HCT116 (cell line): ENCODE measurements at regions not wholly inside any gene's neighbourhood (a gene's known extent, or its start where the extent isn't known, plus 50 kb on each side); places are given as distances from the start of the nearest gene placed in this dataset.

Experiments used
- CEBPB ChIP-seq: IDR thresholded peaks from 2 replicates; pipeline ENCODE4 v1.6.1; 2012; ENCODE audit warnings: low read depth
- EGR1 ChIP-seq: IDR thresholded peaks from 2 replicates; pipeline ENCODE4 v1.6.1; 2012; ENCODE audit warnings: low read depth
- ELF1 ChIP-seq: IDR thresholded peaks from 2 replicates; pipeline ENCODE4 v1.6.1; 2012; ENCODE audit warnings: low read depth, borderline replicate concordance
- EZH2 ChIP-seq: fragments of 200-600 bp; sonication (generic); IDR thresholded peaks from 2 replicates; pipeline ENCODE4 v1.6.1; 2017; ENCODE audit warnings: antibody characterized with exemption, mixed run types
- EZH2phosphoT487 ChIP-seq: fragments of 200-600 bp; IDR thresholded peaks from 2 replicates; pipeline ENCODE4 v1.6.1; 2018; ENCODE audit warnings: antibody characterized with exemption, borderline replicate concordance
- JUND ChIP-seq: IDR thresholded peaks from 2 replicates; pipeline ENCODE4 v1.6.1; 2012
- POLR2A ChIP-seq: IDR thresholded peaks from 2 replicates; pipeline ENCODE4 v1.7.0; 2011; ENCODE audit warnings: borderline replicate concordance; ENCODE audit not compliant: insufficient read depth, insufficient read length; ENCODE audit errors: extremely low read depth
- RAD21 ChIP-seq: IDR thresholded peaks from 2 replicates; pipeline ENCODE4 v1.6.1; 2012; ENCODE audit warnings: low read depth, mild to moderate bottlenecking
- SIN3A ChIP-seq: IDR thresholded peaks from 2 replicates; pipeline ENCODE4 v1.6.1; 2012; ENCODE audit warnings: low read depth
- SRF ChIP-seq: IDR thresholded peaks from 2 replicates; pipeline ENCODE4 v1.6.1; 2012; ENCODE audit warnings: low read depth
- TCF7L2 ChIP-seq: IDR thresholded peaks from 2 replicates; pipeline ENCODE4 v1.7.0; 2011; ENCODE audit warnings: borderline replicate concordance, inconsistent platforms; ENCODE audit not compliant: insufficient read depth, insufficient read length; ENCODE audit errors: extremely low read depth
- YY1 ChIP-seq: IDR thresholded peaks from 2 replicates; pipeline ENCODE4 v1.6.1; 2011; ENCODE audit warnings: low read length, low read depth, moderate library complexity, mild to moderate bottlenecking; ENCODE audit not compliant: insufficient replicate concordance; ENCODE audit errors: extremely low read depth
- TF ChIP-seq, protein P1 (sequence below), 3 experiments: fragments of 200-600 bp in 1 of 3; sonication (generic) in 1 of 3; IDR thresholded peaks in 2 of 3; conservative IDR thresholded peaks in 1 of 3; 2 replicates each; pipeline ENCODE4 v1.5.1; 2012 to 2017; ENCODE audit warnings: low read depth in 2 of 3, low read length in 2 of 3, antibody characterized with exemption in 1 of 3, borderline replicate concordance in 1 of 3, control low read depth in 1 of 3, mild to moderate bottlenecking in 1 of 3, mixed read lengths in 1 of 3, mixed run types in 1 of 3, moderate library complexity in 1 of 3; ENCODE audit not compliant: insufficient read depth in 1 of 3
- TF ChIP-seq, protein P2 (sequence below): IDR thresholded peaks from 2 replicates; pipeline ENCODE4 v1.6.1; 2012

GRCh38 chr10:91146146-91146545, 74.3 kb upstream of the PCGF5 start:
- TF ChIP-seq POLR2A (no peak), EZH2 (no peak), CEBPB (no peak), JUND (no peak), EGR1 (no peak), SRF (no peak), RAD21 (no peak), TCF7L2 (no peak), EZH2phosphoT487 (no peak), SIN3A (no peak), ELF1 (no peak), YY1 (no peak)
- TF ChIP-seq, protein P1, sequence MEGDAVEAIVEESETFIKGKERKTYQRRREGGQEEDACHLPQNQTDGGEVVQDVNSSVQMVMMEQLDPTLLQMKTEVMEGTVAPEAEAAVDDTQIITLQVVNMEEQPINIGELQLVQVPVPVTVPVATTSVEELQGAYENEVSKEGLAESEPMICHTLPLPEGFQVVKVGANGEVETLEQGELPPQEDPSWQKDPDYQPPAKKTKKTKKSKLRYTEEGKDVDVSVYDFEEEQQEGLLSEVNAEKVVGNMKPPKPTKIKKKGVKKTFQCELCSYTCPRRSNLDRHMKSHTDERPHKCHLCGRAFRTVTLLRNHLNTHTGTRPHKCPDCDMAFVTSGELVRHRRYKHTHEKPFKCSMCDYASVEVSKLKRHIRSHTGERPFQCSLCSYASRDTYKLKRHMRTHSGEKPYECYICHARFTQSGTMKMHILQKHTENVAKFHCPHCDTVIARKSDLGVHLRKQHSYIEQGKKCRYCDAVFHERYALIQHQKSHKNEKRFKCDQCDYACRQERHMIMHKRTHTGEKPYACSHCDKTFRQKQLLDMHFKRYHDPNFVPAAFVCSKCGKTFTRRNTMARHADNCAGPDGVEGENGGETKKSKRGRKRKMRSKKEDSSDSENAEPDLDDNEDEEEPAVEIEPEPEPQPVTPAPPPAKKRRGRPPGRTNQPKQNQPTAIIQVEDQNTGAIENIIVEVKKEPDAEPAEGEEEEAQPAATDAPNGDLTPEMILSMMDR (IDR thresholded peaks at IDR 0.05 in 2 of 3, conservative IDR thresholded peaks at IDR 0.05 in 1 of 3; ENCODE audit: borderline replicate concordance in 1 of 3, insufficient read depth in 1 of 3, low read depth in 2 of 3, low read length in 2 of 3): no peak
- TF ChIP-seq, protein P2, sequence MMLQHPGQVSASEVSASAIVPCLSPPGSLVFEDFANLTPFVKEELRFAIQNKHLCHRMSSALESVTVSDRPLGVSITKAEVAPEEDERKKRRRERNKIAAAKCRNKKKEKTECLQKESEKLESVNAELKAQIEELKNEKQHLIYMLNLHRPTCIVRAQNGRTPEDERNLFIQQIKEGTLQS: no peak
